Esophagus squamous epithelium (tissue), 4 donors: ENCODE measurements at regions not wholly inside any gene's neighbourhood (a gene's known extent, or its start where the extent isn't known, plus 50 kb on each side); places are given as distances from the start of the nearest gene placed in this dataset.

Source experiments
- CTCF ChIP-seq, 6 experiments: fragments of 450-650 bp in 4 of 6; fragments of 200-600 bp in 2 of 6; sonication (generic) in 2 of 6; IDR thresholded peaks; one replicate each; pipeline ENCODE4 v1.5.1; 2016 to 2019; ENCODE audit warnings: antibody characterized with exemption in 6 of 6, mild to moderate bottlenecking in 4 of 6, moderate library complexity in 4 of 6
- POLR2A ChIP-seq, 4 donors: fragments of 450-650 bp; IDR thresholded peaks; one replicate each; pipeline ENCODE4 v1.6.1; 2017; ENCODE audit warnings: antibody characterized with exemption in 4 of 4, mild to moderate bottlenecking in 4 of 4, moderate library complexity in 3 of 4

DNA sequence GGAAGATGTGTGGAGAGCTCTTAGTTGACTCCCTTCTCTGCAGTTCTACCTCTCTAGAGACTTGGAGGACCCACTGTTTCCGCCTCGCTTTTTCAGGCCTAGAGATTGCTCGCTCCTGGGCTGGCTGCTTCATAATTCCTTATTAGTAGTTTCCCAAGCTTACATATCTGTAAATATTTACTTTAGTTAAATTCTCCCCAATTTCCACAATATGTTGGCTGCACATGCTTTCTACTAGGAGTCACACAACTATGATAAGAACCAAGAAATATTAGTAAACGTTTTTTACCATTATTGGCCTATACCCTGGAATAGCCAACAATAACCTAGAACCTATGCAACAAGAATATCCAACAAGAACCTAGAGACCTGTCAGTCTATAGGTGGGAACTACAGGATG lies 129.0 kb upstream of the RUNX1 start:
- TF ChIP-seq CTCF (IDR thresholded peaks at IDR 0.05) (no peak), POLR2A (IDR thresholded peaks at IDR 0.05) (no peak)
